ENCODE measurements at regions not wholly inside any gene's neighbourhood (a gene's known extent, or its start where the extent isn't known, plus 50 kb on each side); places are given as distances from the start of the nearest gene placed in this dataset.
A peak's percentile ranks its signal among the peaks of the same experiment; 100 is the strongest.
"Not testable (repeated sequence)": the region's sequence is repeated elsewhere in the genome, so short reads cannot be mapped to it uniquely, and the experiment has no call there.

DNA sequence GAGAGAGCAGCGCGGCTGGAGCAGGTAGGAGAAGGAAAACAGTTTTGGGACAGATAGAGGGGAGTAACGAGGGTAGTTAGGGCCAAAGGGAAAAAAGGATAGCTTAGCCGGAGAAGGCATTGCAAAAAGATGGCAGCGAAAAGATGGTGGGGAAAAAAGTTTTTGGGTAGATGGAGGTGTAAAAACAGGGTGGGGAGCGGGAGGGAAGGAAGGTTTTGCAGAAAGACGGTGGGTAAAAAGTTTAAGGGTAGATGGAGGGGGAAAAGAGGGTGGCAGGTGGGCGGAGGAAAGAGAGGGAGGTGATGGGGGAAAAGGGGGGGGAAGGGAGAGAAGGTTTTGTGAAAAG, 174.2 kb downstream of the USP22 start:
- H3K9me3 ChIP-seq; H3K27me3 ChIP-seq; ATAC-seq; DNase-seq; H3K27ac ChIP-seq; H3K4me1 ChIP-seq; H3K36me3 ChIP-seq; H3K4me3 ChIP-seq; intact Hi-C loops (cut with DNase I): not testable (repeated sequence)

- H3K27ac ChIP-seq; H3K9me3 ChIP-seq; H3K36me3 ChIP-seq; H3K4me3 ChIP-seq; ATAC-seq; intact Hi-C loops (cut with DNase I); DNase-seq; H3K4me1 ChIP-seq; H3K27me3 ChIP-seq: not testable (repeated sequence)
These were observed 169.6 kb downstream of the USP22 start for GRCh38 chr17:20873173-20873572.

DNA sequence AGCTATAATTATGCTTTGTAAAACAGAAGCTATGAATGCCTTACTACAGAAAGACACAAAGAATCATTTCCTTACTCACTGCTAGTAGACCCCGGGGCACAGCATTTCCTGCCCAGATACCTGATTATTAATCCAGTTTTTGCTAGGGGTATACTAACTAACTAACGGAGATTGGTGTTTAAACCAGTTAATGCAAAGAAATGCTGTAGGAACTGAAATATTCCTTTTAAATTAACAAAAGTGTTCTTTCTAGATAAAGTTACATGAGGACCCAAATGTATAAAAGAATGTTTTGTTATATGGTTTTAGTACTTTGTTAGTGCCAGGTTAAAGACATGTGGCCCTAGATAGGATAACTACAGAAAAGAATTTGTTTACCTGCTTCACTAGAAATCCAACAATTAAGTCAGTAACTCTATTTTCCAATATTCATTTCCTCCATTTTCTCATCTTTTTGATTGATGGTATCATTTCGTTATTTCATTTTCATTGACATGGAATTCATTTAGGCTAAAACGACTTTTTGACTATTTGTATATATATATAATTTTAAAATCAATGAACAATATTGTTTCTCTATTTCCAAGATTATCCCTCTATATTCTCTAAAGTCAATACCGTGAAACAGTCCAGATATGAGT, 169.0 kb downstream of the USP22 start:
- H3K4me1 ChIP-seq; H3K36me3 ChIP-seq; intact Hi-C loops (cut with DNase I); ATAC-seq; H3K4me3 ChIP-seq; H3K27me3 ChIP-seq; H3K27ac ChIP-seq; H3K9me3 ChIP-seq; DNase-seq: not testable (repeated sequence)

GRCh38 chr17:20877384-20877783, 165.4 kb downstream of the USP22 start:
- H3K36me3 ChIP-seq; H3K4me1 ChIP-seq; H3K9me3 ChIP-seq; ATAC-seq; H3K27ac ChIP-seq; intact Hi-C loops (cut with DNase I); H3K4me3 ChIP-seq; DNase-seq: not testable (repeated sequence)
- H3K27me3 ChIP-seq, result peaks cover 11% of the 10 kb centered on the region

- no peaks in the 10 kb centered on the region for H3K27me3 ChIP-seq
- no peaks in the 10 kb centered on the region for H3K4me1 ChIP-seq
- no peaks in the 10 kb centered on the region for H3K9me3 ChIP-seq
- no peak overlapping the region for H3K4me3 ChIP-seq
- TF ChIP-seq, protein P1, sequence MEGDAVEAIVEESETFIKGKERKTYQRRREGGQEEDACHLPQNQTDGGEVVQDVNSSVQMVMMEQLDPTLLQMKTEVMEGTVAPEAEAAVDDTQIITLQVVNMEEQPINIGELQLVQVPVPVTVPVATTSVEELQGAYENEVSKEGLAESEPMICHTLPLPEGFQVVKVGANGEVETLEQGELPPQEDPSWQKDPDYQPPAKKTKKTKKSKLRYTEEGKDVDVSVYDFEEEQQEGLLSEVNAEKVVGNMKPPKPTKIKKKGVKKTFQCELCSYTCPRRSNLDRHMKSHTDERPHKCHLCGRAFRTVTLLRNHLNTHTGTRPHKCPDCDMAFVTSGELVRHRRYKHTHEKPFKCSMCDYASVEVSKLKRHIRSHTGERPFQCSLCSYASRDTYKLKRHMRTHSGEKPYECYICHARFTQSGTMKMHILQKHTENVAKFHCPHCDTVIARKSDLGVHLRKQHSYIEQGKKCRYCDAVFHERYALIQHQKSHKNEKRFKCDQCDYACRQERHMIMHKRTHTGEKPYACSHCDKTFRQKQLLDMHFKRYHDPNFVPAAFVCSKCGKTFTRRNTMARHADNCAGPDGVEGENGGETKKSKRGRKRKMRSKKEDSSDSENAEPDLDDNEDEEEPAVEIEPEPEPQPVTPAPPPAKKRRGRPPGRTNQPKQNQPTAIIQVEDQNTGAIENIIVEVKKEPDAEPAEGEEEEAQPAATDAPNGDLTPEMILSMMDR (IDR thresholded peaks at IDR 0.05), result no peak
- DNase-seq (no peak), ATAC-seq (no peak)
- intact Hi-C loops (cut with DNase I), result no loop called here
- no peaks in the 10 kb centered on the region for H3K36me3 ChIP-seq
- H3K27ac ChIP-seq, result no peak overlapping the region
These were observed 152.5 kb downstream of the USP22 start for GRCh38 chr17:20890338-20890737.

DNA sequence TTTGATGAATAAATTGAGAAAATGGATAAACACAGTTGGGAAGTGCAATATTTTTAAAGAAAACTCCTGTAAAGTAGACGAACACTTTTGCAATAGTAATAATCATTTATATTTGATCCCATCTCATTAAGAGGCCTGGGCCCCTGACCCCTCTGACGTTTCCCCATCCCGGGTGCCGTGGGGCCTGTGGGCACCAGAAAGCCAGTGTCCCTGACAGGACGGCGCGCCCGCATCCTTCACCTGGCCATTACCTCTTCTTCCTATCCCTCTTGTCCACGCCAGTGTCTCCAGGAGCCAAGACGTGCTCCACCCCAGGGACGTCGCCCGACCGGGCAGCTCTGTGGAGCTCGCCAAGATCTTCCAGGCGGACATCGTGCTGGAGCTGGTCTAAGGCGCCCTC, 147.4 kb downstream of the USP22 start:
- intact Hi-C loops (cut with DNase I); DNase-seq; H3K36me3 ChIP-seq; H3K4me3 ChIP-seq; H3K9me3 ChIP-seq; H3K27ac ChIP-seq; H3K27me3 ChIP-seq; H3K4me1 ChIP-seq: not testable (repeated sequence)
- ATAC-seq, result peak; percentile 40

DNA sequence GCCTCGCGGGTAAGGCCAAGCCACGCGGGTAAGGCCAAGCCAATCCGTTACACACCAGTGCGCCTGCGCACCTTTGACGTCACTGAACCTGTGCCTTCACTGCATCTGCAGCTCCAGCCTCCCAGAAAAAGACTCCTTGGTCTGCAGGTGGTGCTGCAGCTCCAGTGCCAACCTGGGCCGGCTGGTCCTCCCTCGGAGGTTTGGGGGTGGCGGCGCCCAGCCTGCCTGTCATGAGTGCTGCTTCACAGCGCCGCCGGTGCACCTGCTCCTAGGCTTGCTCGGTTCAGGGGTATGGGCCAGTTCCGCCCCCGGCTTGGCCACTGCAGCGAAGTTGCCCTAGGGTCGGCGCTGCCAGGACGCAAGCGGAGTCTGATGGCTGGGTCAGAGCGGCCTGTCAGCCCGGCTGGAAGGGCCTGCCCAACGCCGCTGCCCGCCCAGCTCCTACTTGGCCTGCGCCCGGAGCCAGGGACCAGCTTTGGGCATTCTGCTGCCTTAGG, 146.6 kb downstream of the USP22 start:
- Histone ChIP-seq H3K4me3 (no peak overlapping the region), H3K36me3 (no peaks in the 10 kb centered on the region), H3K27ac (no peak overlapping the region), H3K4me1 (no peaks in the 10 kb centered on the region), H3K27me3 (peaks cover 11% of the 10 kb centered on the region), H3K9me3 (no peaks in the 10 kb centered on the region)
- TF ChIP-seq, protein P1 (IDR thresholded peaks at IDR 0.05), result no peak
- intact Hi-C loops (cut with DNase I), result no loop called here
- ATAC-seq (peak; percentile 46), DNase-seq (no peak)

DNA sequence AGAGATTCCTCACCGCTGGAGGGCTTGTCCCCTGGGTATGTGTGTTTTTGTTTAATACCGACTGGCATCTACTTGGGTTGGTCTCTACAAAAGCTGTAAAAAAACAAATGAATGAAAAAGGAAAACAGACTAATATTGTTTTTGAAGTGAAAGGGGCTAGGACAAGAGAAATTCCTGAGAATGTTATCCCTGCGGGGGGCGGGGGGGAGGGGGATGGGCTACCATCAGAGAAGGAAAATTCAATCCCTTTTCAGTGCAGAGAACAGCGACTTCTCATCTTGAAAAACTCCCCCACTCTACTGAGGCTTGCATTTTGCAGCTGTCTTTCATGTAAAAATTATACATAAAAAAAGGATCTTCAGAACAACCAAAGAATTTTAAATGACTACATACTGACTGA, 144.1 kb downstream of the USP22 start:
- H3K4me3 ChIP-seq; H3K36me3 ChIP-seq; ATAC-seq; H3K4me1 ChIP-seq; intact Hi-C loops (cut with DNase I); DNase-seq; H3K9me3 ChIP-seq; H3K27ac ChIP-seq: not testable (repeated sequence)
- peaks cover 17% of the 10 kb centered on the region for H3K27me3 ChIP-seq

DNA sequence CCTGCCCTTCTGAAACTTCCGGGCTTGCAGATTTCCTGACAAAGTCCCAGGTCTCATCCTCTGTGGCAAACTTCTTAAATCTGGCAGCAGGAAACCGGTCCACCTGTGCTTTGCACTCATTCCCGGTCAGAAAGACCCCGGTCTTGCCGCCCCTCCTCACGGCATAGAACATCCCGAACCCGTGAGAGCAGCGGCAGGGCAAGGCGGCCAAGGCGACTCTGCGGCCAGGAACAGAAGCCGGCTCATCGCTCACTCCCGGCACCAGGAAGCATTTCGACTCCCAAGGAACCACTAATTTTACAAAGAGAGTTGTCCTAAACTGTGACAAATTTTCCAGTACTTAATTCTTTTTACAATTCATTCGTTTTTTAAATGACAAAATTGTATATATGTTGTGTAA, 140.3 kb downstream of the USP22 start:
- H3K9me3 ChIP-seq; H3K27ac ChIP-seq; DNase-seq; H3K4me1 ChIP-seq; ATAC-seq; H3K36me3 ChIP-seq; H3K4me3 ChIP-seq; intact Hi-C loops (cut with DNase I): not testable (repeated sequence)
- peaks cover 13% of the 10 kb centered on the region for H3K27me3 ChIP-seq

- H3K4me3 ChIP-seq; H3K4me1 ChIP-seq; H3K9me3 ChIP-seq; H3K27ac ChIP-seq; intact Hi-C loops (cut with DNase I); DNase-seq; ATAC-seq; H3K36me3 ChIP-seq: not testable (repeated sequence)
- peaks cover 13% of the 10 kb centered on the region for H3K27me3 ChIP-seq
These were observed 139.3 kb downstream of the USP22 start for GRCh38 chr17:20903549-20903948.

Measured in upper lobe of right lung (tissue), 1 donor.